ENCODE measurements at regions not wholly inside any gene's neighbourhood (a gene's known extent, or its start where the extent isn't known, plus 50 kb on each side); places are given as distances from the start of the nearest gene placed in this dataset.

DNA sequence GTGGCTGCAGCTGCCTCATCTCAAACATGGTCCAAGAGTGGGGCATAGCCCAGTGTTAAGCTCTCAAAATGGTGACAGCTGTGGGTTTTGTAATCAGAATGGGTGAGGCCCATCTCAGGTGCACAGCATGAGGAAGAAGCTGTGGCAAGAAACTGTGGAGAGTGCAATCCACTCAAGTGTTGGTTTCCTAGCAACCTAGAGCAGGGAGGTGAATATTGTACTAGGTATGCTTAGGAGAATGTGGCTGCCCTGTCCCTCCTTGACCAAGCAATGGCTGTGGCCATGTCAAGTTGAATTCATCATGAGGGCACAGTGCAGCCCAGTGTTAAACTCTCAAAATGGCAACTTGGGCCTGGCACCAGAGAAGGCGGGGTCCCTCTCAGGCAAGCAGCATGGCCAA, 160.5 kb upstream of the KCNN2 start:
- no peaks in the 10 kb centered on the region for H3K36me3 ChIP-seq
- H3K4me1 ChIP-seq, result no peaks in the 10 kb centered on the region
- no peak overlapping the region for H3K27ac ChIP-seq
- H3K27me3 ChIP-seq (replicated peaks in 1 of 7), result no peaks in the 10 kb centered on the region
- H3K9me3 ChIP-seq, result peaks cover 0 to 38% (median 29%) of the 10 kb centered on the region in 8 donors
- no peak overlapping the region for H3K4me3 ChIP-seq
- intact Hi-C loops (cut with DNase I; ENCODE audit: low total_unique reads), result no loop called here
- 0 to 100% (median 71%) methylated on average over 1 of the region's 1 CpG for WGBS, 5 donors
- no peak for TF ChIP-seq POLR2AphosphoS5 (IDR thresholded peaks at IDR 0.05)
- TF ChIP-seq, protein P1, sequence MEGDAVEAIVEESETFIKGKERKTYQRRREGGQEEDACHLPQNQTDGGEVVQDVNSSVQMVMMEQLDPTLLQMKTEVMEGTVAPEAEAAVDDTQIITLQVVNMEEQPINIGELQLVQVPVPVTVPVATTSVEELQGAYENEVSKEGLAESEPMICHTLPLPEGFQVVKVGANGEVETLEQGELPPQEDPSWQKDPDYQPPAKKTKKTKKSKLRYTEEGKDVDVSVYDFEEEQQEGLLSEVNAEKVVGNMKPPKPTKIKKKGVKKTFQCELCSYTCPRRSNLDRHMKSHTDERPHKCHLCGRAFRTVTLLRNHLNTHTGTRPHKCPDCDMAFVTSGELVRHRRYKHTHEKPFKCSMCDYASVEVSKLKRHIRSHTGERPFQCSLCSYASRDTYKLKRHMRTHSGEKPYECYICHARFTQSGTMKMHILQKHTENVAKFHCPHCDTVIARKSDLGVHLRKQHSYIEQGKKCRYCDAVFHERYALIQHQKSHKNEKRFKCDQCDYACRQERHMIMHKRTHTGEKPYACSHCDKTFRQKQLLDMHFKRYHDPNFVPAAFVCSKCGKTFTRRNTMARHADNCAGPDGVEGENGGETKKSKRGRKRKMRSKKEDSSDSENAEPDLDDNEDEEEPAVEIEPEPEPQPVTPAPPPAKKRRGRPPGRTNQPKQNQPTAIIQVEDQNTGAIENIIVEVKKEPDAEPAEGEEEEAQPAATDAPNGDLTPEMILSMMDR (IDR thresholded peaks at IDR 0.05 in 8 of 11, conservative IDR thresholded peaks at IDR 0.05 in 3 of 11), result no peak
- TF ChIP-seq POLR2A (IDR thresholded peaks at IDR 0.05), result no peak
- no peak for DNase-seq

DNA sequence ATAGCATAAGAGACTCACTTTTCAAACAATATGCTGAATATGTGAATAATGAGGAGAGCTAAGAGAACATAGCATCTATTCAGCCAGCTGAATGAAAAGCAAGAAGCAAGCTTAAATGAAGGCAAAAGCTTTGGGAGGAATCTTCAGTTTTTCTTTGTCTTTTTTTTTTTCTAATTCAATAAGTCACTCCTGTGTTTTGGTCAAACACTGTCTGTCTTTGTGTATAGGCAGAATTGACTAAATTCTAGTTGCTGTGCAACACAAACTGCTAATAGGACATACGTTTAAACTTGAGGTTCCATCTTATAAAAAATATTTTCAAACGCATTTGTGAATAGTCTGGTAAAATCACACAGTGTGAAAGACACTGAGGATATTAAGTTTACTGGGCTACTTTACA, 156.9 kb upstream of the KCNN2 start:
- TF ChIP-seq, protein P1 (IDR thresholded peaks at IDR 0.05 in 8 of 11, conservative IDR thresholded peaks at IDR 0.05 in 3 of 11), result no peak
- TF ChIP-seq POLR2A (IDR thresholded peaks at IDR 0.05), result no peak
- no peak for TF ChIP-seq POLR2AphosphoS5 (IDR thresholded peaks at IDR 0.05)
- no peaks in the 10 kb centered on the region for H3K36me3 ChIP-seq
- H3K27me3 ChIP-seq (replicated peaks in 1 of 7), result no peaks in the 10 kb centered on the region
- H3K4me3 ChIP-seq, result no peak overlapping the region
- intact Hi-C loops (cut with DNase I; ENCODE audit: low total_unique reads), result no loop called here
- H3K4me1 ChIP-seq, result no peaks in the 10 kb centered on the region
- no peak overlapping the region for H3K27ac ChIP-seq
- DNase-seq, result no peak
- peaks cover 0 to 22% (median 20%) of the 10 kb centered on the region in 8 donors for H3K9me3 ChIP-seq
- 82 to 88% (median 83%) methylated on average over 2 of the region's 2 CpGs for WGBS, 5 donors

DNA sequence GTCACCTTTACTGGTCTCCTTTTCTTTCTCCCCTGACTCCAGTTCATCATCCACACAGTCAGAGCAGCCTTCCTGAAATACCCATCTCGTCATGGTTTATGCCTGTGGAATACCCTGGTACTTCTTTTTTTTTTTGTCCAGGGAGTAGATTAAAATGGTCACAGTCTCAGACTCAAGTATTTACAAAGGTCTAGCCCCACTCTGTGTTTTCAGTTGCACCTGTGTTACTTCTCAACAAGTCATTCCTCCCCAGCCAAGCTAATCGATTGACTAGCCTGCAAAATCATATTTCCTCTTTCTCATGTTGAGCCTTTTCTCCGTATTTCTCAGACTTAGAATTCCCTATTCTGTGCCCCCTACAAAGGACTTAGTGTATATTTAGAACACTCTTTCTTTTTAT, 155.2 kb upstream of the KCNN2 start:
- Histone ChIP-seq H3K4me3 (no peak overlapping the region), H3K36me3 (no peaks in the 10 kb centered on the region), H3K4me1 (no peaks in the 10 kb centered on the region), H3K27ac (no peak overlapping the region), H3K9me3 (peaks cover 0 to 5% (median 3%) of the 10 kb centered on the region in 8 donors), H3K27me3 (replicated peaks in 1 of 7) (no peaks in the 10 kb centered on the region)
- 74 to 80% (median 77%) methylated on average over 3 of the region's 3 CpGs for WGBS, 5 donors
- intact Hi-C loops (cut with DNase I; ENCODE audit: low total_unique reads), result no loop called here
- TF ChIP-seq, protein P1 (IDR thresholded peaks at IDR 0.05 in 8 of 11, conservative IDR thresholded peaks at IDR 0.05 in 3 of 11), result no peak
- TF ChIP-seq POLR2A (IDR thresholded peaks at IDR 0.05), result no peak
- no peak for TF ChIP-seq POLR2AphosphoS5 (IDR thresholded peaks at IDR 0.05)
- no peak for DNase-seq

DNA sequence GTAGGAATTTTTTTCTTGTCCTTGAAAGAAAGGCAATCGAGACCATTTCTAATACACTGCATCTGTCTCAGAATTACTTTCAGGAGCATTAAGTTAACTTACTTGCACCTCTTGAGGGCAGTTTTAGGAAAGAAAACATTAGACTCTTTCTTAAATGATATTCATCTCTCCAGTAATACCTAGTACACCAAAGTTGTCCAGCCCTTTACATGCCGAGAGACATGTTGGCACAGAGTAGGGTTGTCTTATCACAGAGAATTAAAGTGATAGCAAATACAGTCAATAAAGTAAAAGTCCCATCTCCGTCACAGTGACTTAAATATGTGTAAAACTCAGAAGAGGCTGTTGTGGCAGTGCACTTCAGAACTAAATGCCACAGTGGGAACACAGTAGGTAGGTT, 154.3 kb upstream of the KCNN2 start:
- TF ChIP-seq POLR2A (IDR thresholded peaks at IDR 0.05) (no peak), POLR2AphosphoS5 (IDR thresholded peaks at IDR 0.05) (no peak)
- TF ChIP-seq, protein P1 (IDR thresholded peaks at IDR 0.05 in 8 of 11, conservative IDR thresholded peaks at IDR 0.05 in 3 of 11), result no peak

More for the DNA sequence above, 154.3 kb upstream of the KCNN2 start:
- Histone ChIP-seq H3K36me3 (no peaks in the 10 kb centered on the region), H3K9me3 (no peaks in the 10 kb centered on the region), H3K27ac (no peak overlapping the region), H3K27me3 (replicated peaks in 1 of 7) (no peaks in the 10 kb centered on the region), H3K4me3 (no peak overlapping the region), H3K4me1 (no peaks in the 10 kb centered on the region)
- no peak for DNase-seq
- intact Hi-C loops (cut with DNase I; ENCODE audit: low total_unique reads), result no loop called here
- WGBS, 5 donors, result 72 to 89% (median 80%) methylated on average over 3 of the region's 3 CpGs
